Prostate gland (tissue), 2 donors: ENCODE measurements at regions not wholly inside any gene's neighbourhood (a gene's known extent, or its start where the extent isn't known, plus 50 kb on each side); places are given as distances from the start of the nearest gene placed in this dataset.

ENCODE experiments used
- DNase-seq: peaks from one replicate; pipeline ENCODE4 v3.0.0-alpha.2; 2019; ENCODE audit warnings: low spot score
- H3K27ac ChIP-seq, 2 donors: fragments of 200-600 bp; sonication (generic); 2 replicates each; pipeline ENCODE4 v1.5.1; 2017 to 2019
- H3K27me3 ChIP-seq: fragments of 200-600 bp; sonication (generic); replicated peaks from 2 replicates; pipeline ENCODE4 v1.5.1; 2019; ENCODE audit not compliant: insufficient read depth
- H3K36me3 ChIP-seq, 2 donors: fragments of 200-600 bp; sonication (generic); 1 replicate in 1 of 2; 2 replicates in 1 of 2; pipeline versions ENCODE4 v1.5.1 to v1.8.1; 2017 to 2019
- H3K4me1 ChIP-seq: fragments of 200-600 bp; sonication (generic); replicated peaks from 2 replicates; pipeline ENCODE4 v1.5.1; 2019
- H3K4me3 ChIP-seq, 2 donors: fragments of 200-600 bp; sonication (generic); 2 replicates each; pipeline ENCODE4 v1.5.1; 2017 to 2019
- H3K9me3 ChIP-seq: fragments of 200-600 bp; sonication (generic); 2 replicates; pipeline ENCODE4 v1.5.1; 2017
- POLR2A ChIP-seq: fragments of 450-650 bp; IDR thresholded peaks from one replicate; pipeline ENCODE4 v1.6.1; 2016; ENCODE audit warnings: antibody characterized with exemption, mild to moderate bottlenecking
- POLR2AphosphoS5 ChIP-seq: sonication (generic); formaldehyde crosslinking; IDR thresholded peaks from one replicate; pipeline ENCODE4 v1.6.1; 2017; ENCODE audit warnings: antibody characterized with exemption
- WGBS: methylation state at CpG from one replicate; pipeline ENCODE4 v1.1.5; 2018; 5-methylcytosine and 5-hydroxymethylcytosine counted together
- intact Hi-C: fragments of 100-400 bp; cut with DNase I; formaldehyde crosslinking; loops from one replicate; pipeline ENCODE4 v1.14.2; 2022
- TF ChIP-seq, protein P1 (sequence below), 4 experiments: fragments of 200-600 bp in 2 of 4; fragments of 450-650 bp in 2 of 4; sonication (generic) in 2 of 4; IDR thresholded peaks; 1 replicate in 3 of 4; 2 replicates in 1 of 4; pipeline ENCODE4 v1.5.1; 2016 to 2019; ENCODE audit warnings: antibody characterized with exemption in 4 of 4, mild to moderate bottlenecking in 2 of 4, moderate library complexity in 2 of 4

DNA sequence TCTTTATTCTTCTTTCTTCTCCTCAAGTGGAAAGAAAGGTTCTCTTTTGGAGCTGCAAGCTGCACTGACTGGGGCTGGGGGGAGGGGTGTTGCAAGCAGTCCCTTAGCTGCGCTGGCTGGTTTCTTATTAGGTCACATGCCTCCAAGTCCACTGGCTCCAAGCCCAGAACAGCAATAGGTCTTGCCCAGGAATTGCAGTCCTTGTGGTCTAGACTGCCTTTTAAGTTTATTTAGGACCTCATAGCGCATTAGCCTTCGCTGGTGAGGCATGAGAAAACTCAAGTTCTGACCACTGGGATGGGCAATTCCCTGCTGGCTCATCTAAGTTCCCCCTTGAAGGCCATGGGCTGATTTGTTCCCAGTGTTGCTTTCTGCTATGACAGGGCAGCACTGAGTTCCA lies 138.6 kb upstream of the SCN7A start:
- 58% methylated on average over 3 of the region's 3 CpGs for WGBS
- Histone ChIP-seq H3K27me3 (no peaks in the 10 kb centered on the region), H3K4me3 (no peak overlapping the region), H3K27ac (no peak overlapping the region), H3K36me3 (no peaks in the 10 kb centered on the region), H3K9me3 (no peaks in the 10 kb centered on the region), H3K4me1 (no peaks in the 10 kb centered on the region)
- no peak for DNase-seq
- intact Hi-C loops: no loop called here
- TF ChIP-seq POLR2AphosphoS5 (no peak), POLR2A (no peak)
- TF ChIP-seq, protein P1, sequence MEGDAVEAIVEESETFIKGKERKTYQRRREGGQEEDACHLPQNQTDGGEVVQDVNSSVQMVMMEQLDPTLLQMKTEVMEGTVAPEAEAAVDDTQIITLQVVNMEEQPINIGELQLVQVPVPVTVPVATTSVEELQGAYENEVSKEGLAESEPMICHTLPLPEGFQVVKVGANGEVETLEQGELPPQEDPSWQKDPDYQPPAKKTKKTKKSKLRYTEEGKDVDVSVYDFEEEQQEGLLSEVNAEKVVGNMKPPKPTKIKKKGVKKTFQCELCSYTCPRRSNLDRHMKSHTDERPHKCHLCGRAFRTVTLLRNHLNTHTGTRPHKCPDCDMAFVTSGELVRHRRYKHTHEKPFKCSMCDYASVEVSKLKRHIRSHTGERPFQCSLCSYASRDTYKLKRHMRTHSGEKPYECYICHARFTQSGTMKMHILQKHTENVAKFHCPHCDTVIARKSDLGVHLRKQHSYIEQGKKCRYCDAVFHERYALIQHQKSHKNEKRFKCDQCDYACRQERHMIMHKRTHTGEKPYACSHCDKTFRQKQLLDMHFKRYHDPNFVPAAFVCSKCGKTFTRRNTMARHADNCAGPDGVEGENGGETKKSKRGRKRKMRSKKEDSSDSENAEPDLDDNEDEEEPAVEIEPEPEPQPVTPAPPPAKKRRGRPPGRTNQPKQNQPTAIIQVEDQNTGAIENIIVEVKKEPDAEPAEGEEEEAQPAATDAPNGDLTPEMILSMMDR (IDR thresholded peaks at IDR 0.05): no peak

DNA sequence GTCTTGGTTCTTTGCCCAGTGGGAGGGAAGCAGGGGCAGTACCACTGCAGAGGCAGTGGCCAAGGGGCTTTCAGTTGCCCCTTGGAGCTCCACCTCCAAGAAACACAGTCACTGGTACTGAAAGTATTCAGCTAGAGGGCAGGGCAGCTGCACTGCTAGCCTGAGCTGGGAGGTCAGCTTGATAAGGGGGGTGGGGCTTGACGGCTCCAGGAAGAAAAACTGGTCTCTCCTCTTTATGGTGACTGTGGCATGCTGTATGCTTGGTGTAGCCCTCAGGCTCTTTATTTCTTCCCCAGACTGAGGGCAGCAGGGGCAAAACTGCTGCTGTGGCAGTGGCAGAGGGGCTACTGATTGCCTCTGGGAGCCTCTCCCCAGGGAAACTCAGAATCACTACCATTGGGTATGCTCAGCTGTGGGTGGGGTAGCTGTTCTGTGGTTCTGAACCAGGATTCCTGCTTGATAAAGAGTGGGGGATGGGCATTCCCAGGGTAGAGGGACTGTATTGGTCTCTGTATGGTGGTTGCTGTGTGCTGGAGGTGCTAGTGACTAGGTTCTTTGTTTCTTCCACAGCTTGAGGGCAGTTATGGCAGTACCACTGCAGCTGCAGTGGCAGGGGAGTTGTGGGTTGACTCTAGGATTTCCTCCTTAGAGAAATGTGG lies 134.6 kb upstream of the SCN7A start:
- Histone ChIP-seq H3K27ac (no peak overlapping the region), H3K4me3 (no peak overlapping the region), H3K36me3 (no peaks in the 10 kb centered on the region), H3K9me3 (no peaks in the 10 kb centered on the region), H3K27me3 (no peaks in the 10 kb centered on the region), H3K4me1 (no peaks in the 10 kb centered on the region)
- DNase-seq: no peak
- no peak for TF ChIP-seq POLR2A
- no peak for TF ChIP-seq POLR2AphosphoS5
- TF ChIP-seq, protein P1 (IDR thresholded peaks at IDR 0.05): no peak
- 33% methylated on average over 1 of the region's 1 CpG for WGBS
- intact Hi-C loops: no loop called here

DNA sequence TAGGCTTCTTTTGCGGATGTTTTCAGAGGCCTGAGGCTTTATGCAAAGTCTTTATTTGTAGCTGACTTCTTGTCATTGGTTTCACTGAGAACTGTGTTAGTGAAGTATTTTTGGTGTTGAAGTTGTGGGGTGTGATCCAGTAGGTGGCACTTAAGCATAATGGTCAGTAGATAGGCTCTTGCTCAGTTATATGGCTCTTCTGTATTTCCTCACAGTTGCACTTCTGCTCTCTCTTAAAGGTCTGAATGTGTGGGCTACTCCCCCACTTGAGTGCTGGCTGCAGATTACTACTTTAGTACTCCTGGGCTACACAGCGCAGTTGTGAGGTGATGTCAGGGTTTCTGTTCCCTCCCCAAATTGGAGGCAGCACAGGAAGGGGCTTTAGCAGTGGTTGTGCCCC lies 133.8 kb upstream of the SCN7A start:
- H3K9me3 ChIP-seq: no peaks in the 10 kb centered on the region
- H3K27me3 ChIP-seq: no peaks in the 10 kb centered on the region
- WGBS: 93% methylated on average over 2 of the region's 2 CpGs
- no peak for DNase-seq
- H3K36me3 ChIP-seq: no peaks in the 10 kb centered on the region
- H3K4me3 ChIP-seq: no peak overlapping the region
- H3K27ac ChIP-seq: no peak overlapping the region
- TF ChIP-seq, protein P1 (IDR thresholded peaks at IDR 0.05): no peak
- TF ChIP-seq POLR2A (no peak), POLR2AphosphoS5 (no peak)
- intact Hi-C loops: no loop called here
- no peaks in the 10 kb centered on the region for H3K4me1 ChIP-seq

DNA sequence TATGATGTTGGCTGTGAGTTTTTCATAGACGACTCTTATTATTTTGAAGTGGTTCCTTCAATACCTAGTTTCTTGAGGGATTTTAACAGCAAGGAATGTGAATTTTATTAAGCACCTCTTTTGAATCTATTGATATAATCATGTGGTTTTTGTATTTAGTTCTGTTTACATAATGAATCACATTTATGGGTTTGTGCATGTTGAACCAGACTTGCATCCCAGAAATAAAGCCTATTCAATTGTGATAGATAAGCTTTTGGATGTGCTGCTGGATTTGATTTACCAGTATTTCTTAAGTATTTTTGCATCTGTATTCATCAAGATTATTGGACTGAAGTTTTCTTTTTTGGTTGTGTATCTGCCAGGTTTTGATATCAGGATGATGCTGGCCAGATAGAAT lies 131.6 kb upstream of the SCN7A start:
- H3K27me3 ChIP-seq: no peaks in the 10 kb centered on the region
- TF ChIP-seq, protein P1 (IDR thresholded peaks at IDR 0.05): no peak
- TF ChIP-seq POLR2AphosphoS5 (no peak), POLR2A (no peak)
- intact Hi-C loops: no loop called here
- DNase-seq: no peak
- WGBS: 76% methylated on average over 1 of the region's 1 CpG
- no peak overlapping the region for H3K4me3 ChIP-seq
- H3K9me3 ChIP-seq: no peaks in the 10 kb centered on the region
- H3K4me1 ChIP-seq: no peaks in the 10 kb centered on the region
- no peaks in the 10 kb centered on the region for H3K36me3 ChIP-seq
- H3K27ac ChIP-seq: no peak overlapping the region

DNA sequence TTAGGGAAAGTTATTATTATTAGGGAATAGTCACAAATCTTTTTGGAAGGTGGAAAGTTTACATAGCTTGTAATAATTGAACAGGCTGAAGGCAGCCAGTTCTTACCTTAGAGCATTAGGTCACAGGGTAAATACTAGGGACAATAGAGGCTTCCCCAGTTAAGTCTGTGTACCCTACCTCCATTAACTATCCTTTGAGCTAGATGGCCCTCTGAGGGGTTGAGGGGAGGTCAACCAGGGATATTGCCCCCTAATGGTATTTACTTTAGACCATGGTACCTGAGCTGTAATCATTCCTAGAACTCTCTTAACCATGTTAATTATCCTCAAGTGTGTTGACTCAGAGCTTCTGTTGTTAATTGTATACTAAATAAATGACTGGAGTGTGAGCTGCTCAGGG lies 120.5 kb upstream of the SCN7A start:
- Histone ChIP-seq H3K27me3 (no peaks in the 10 kb centered on the region), H3K4me1 (no peaks in the 10 kb centered on the region), H3K36me3 (no peaks in the 10 kb centered on the region), H3K9me3 (no peaks in the 10 kb centered on the region), H3K27ac (no peak overlapping the region), H3K4me3 (no peak overlapping the region)
- DNase-seq: no peak
- intact Hi-C loops: no loop called here
- no peak for TF ChIP-seq POLR2AphosphoS5
- TF ChIP-seq, protein P1 (IDR thresholded peaks at IDR 0.05): no peak
- TF ChIP-seq POLR2A: no peak
